HG02970 (cell line): ENCODE measurements at regions not wholly inside any gene's neighbourhood (a gene's known extent, or its start where the extent isn't known, plus 50 kb on each side); places are given as distances from the start of the nearest gene placed in this dataset.

Experiments used
- ATAC-seq: cut with Tn5 transposase; IDR thresholded peaks from one replicate; pipeline ENCODE4 v1.9.1; 2021; ENCODE audit warnings: mild to moderate bottlenecking, moderate library complexity, moderate number of reproducible peaks; ENCODE audit not compliant: unreplicated experiment, low FRiP score

DNA sequence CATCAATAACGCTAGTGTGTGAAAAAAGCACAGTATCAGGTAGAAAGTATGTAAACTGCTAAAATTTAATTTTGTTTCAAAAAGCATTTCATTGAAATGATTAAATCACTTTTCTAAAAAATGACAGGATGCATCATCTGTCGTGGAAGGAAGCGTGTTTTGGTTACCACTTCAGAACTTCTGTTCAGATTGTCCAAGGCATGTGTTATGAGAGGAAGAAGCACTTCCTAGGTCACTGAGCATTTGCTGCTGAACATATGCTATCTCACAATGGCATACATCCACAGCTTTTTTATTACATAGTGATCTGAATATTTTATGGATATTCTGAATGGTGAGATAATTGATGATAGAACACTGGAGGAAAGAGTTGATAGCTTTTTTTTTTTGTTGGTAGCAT lies 737.5 kb downstream of the SATB2 start:
- ATAC-seq, result no peak

- ATAC-seq, result no peak
These were observed 740.3 kb downstream of the SATB2 start for GRCh38 chr2:198717451-198717850.

DNA sequence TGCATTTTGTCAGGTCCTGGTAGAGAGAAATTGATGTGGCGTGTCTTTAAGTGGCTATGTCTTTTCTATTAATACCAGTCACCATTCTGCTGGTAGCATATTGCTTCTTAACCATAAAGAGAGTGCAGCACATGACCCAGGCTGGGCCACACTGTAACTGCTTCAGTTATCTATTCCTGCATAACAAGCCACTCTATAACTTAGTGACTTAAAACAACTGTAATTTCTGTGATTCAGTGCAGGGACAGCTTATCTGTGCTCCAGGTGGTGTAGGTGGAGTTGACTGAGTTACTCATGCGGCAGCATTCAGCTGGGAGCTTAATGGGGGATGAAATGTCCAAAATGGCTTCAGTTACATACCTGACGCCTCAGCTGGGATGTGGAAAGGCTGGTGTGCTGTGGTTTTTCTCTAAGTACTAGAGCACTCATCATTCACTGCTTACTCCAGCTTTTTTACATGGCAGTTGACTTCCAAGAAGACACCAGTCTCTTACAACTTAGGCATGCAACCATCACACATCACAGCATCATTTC lies 742.4 kb downstream of the SATB2 start:
- ATAC-seq, result no peak

- ATAC-seq, result no peak
These were observed 745.3 kb downstream of the SATB2 start for GRCh38 chr2:198712485-198712884.

DNA sequence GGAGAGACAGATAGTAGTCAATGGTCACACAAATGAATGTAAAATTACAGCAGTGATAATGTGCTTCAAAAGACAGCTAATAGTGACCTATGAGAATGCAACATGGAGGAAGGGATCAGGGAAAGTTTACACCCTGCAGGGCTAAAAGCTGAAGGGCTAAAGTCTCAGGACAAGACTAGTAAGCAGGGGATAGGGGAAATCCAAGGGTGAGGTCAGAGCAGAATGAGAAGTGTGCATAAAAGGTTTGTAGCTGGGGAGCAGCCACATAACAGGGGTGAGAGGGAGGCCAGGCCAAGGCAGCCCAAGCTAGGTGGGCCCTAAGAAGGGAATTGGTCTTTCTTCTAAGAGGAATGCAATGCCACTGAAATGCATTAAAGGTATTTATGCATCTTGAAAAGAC lies 746.3 kb downstream of the SATB2 start:
- ATAC-seq, result no peak

GRCh38 chr2:198710562-198710961 lies 747.2 kb downstream of the SATB2 start:
- no peak for ATAC-seq

GRCh38 chr2:198706476-198707082 lies 751.2 kb downstream of the SATB2 start:
- ATAC-seq, result no peak

DNA sequence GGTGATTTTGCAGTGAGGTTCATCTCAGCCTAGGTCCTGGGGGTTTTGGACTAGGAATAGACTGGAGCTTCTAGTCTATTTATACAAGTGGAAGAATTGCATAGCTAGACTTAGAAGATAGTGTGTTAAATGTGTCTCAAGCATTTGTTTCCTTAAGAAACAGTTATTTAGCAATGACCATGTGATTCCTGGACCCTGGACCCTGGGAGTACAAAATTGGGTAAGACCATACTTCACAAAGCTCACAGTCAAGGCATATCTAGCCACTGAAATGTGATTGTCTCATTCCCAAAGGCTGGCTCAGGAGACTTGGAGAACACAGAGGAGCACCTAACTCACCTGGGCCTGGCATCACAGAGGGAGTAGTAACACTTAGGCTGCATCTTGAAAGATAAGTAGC lies 754.5 kb downstream of the SATB2 start:
- ATAC-seq, result no peak

DNA sequence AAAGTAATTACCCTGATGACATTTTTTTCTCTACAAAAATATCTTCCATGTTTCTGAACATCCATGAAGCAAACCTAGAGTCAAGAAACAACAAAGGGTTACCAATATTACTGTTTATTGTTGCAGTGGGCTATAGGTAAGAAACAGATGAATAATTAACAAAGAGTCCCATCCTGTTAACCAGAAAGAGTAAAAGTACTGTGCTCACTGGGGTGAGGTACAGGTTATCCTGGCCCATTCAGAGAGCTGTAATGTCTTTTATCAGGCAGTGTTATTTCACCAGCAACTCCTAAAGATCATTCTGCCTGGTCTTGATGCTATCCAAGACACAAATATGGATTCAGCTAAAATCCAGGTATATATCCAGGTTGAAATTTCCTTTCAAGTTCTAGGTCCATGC lies 754.9 kb downstream of the SATB2 start:
- no peak for ATAC-seq

DNA sequence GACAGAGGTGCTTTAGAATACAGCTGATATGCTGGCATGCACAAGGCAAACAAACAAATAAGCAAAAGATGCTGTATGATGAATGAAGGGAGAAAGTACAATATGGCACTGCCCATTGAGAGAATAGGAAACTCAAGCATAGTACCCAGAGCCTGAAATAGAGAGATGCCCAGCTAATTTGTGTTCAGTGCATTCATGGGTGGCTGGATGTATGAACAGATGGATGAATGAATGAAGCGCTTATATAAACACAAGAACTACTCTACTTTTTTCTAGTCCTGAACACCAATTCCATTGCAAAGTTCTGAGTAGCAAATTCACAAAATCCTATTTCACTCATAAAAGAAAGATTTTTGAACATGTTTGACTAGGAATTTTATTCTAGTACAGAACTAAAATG lies 756.3 kb downstream of the SATB2 start:
- ATAC-seq, result no peak

DNA sequence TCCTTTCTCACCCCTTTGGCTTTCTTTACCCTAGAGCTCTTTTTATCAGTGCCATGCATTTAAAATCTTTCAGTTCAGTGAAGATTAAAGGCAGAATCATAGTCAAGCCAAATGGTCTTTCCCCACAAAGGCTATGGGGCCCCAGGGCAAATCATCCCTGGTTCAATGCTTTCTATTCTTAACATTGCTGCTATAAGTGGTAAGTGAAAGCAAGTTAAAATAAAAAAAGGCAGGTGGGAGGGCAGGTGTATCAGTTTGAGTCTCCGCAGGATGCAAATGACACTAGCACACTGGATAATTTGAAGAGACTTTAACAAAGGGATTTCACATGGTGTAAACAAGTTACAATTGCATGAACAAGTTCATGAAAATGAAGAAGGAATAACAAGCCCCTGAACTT lies 757.4 kb downstream of the SATB2 start:
- no peak for ATAC-seq

DNA sequence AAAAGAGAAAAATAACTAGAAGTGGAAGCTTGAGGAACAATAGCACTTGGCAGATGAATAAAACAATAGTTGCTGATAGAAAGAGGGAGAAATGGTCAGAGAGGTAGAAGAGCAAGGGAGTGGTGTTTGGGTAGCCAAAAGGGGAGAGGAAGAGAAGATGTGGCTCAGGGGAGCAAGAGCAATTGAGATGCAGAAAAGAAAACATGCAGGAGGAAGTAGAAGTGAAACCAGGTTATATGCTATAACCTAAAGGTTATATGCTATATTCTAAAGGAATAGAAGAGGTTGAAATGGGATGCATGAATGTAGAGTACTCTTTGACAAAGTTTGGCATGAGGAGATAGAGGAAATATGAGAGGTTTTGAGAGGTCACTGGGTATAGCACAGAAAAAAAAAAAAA lies 759.5 kb downstream of the SATB2 start:
- no peak for ATAC-seq

DNA sequence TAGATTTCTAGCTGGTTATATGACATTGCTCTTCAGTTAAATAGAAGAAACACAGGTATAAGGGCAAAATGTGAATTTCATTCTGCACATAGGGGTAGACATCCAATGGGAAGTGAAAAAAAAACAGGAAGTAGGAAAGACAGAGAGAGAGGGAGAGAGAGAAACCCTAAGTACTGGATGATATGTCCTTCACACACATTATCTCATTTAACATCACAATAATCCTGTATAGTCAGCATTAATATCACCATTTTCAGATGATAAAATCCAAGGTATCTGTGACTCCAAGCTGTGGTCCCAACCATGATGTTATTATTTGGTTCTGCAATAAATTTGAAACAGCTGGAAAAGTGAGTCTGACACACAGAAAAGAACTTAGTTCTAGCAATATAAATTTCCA lies 759.9 kb downstream of the SATB2 start:
- ATAC-seq, result no peak

DNA sequence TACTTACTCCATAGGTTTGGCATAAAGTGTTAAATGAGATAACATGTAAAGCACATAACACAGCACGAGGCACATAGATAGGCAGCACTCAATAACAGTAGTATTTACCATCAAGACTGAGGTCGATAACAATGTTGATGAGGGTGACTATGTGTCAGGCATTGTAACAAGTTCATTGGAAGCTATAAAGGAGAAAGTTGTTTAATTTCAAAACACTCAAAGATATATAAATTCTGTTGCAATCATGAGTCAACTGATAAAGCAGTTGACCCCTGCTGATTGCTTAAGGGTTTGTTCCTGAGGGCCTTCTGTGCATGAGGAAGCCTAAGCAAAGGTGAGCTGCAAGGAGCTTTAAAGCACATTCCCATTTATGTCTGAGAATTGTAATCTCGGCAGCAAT lies 760.5 kb downstream of the SATB2 start:
- ATAC-seq, result no peak

DNA sequence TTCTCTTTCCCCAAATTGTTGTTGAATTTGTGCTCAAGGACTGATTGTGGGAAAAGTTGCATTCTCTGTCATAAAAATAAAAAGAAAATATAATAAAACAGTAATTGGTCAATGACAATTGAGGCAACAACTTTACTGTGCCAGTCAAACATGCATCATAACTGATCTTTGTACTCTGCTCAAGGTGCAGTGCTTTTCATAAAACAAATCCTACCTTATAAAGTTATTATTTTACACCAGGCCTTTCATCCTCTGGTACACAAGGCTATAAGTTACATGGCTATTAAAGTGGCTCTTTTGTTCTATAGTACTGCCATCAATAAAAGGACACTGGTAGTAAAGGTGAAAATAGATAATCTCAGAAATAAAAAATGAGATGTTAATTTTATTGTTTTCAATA lies 761.9 kb downstream of the SATB2 start:
- no peak for ATAC-seq

DNA sequence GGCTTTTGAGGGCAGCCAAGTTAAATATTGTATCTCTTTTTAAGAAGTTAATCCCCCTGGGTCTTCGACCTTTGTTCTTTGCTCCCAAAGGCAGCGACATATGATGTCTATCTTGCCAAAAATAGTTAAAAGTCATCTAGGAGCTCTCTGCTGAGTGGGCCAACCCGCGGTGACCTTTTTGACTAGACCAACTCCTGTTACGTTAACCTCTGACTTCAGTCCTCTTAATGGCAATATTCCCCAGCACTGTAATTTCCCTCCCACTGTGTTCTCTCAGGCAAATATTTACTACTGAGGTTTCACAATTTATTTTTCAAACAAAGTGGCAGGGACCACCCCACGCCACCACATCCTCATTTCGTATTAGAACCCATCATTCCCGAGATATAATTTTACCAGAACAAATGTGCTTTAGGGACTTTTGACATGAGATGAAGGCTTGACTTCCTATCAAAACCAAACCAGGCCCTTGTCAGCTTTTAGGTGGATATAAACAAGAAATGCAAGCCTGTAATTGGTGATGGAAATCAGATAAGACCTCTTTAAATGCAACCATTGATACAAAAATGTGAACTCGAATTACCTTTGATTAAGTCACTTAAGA lies 764.7 kb downstream of the SATB2 start:
- no peak for ATAC-seq

GRCh38 chr2:198691236-198691635 lies 766.5 kb downstream of the SATB2 start:
- no peak for ATAC-seq

DNA sequence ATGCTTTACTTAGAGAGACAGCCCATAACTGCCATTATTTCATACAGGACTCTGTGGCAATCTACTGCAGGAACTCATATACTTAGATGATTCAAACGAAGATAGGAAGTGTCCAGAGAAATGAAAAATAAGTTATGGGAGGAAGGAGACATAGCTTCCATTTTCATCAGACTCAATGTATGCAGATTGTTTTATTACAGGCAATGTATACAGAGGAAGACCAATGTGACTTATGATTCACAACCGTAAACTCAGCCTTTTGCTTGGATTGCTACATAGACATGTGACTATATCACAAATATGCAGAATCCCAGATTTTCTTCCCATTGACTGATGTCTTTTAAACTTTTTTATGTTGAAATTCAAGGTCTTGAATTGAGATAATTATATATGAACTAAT lies 793.4 kb downstream of the SATB2 start:
- no peak for ATAC-seq

DNA sequence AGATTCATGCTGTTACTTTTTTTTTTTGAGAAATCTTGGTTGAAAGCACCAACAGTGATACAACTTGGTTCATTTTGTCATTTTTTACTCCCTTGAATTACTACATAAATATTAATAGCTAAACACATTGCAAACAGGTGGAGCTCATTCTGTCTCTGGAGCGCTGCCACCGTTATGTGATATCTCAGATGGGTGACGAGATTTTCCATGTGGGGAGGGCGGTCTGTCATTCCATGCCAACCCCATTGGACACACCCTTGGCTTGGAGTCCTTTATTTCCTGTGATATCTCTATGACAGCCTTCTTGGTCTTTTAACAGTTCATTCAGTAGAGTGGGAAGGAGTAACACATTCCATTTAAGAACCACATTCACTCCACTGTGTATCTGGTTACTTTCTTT lies 794.8 kb downstream of the SATB2 start:
- no peak for ATAC-seq

DNA sequence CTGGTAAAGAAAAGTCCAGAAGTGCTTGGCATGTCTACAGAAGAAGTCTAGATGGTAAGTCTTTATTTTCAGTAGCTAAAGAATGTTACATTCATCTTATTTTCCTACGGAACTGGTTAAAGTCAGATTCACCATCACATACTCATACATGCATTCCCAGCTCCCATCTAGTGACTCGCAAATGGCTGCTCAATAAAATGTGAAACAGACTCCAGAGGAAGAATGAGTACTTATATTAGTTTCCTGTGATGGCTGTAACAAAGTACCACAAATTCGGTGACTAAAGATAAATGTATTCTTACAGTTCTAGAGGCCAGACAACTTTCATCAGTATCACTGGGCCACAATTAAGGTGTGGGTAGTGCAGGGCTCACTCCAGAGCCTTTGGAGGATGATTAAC lies 797.2 kb downstream of the SATB2 start:
- ATAC-seq, result no peak

GRCh38 chr2:198659096-198659870 lies 798.5 kb downstream of the SATB2 start:
- no peak for ATAC-seq
